ENCODE measurements at regions not wholly inside any gene's neighbourhood (a gene's known extent, or its start where the extent isn't known, plus 50 kb on each side); places are given as distances from the start of the nearest gene placed in this dataset.
"Not testable (repeated sequence)": the region's sequence is repeated elsewhere in the genome, so short reads cannot be mapped to it uniquely, and the experiment has no call there.

GRCh38 chr7:156524818-156525597 is 115.6 kb upstream of the RNF32 start:
- no peak for DNase-seq (ENCODE audit: low read depth)
- TF ChIP-seq CTCF (IDR thresholded peaks at IDR 0.05; ENCODE audit: control insufficient read depth, extremely low read depth, insufficient read depth) = no peak
- H3K4me3 ChIP-seq (ENCODE audit: low read depth, low read length) = no peak overlapping the region

DNA sequence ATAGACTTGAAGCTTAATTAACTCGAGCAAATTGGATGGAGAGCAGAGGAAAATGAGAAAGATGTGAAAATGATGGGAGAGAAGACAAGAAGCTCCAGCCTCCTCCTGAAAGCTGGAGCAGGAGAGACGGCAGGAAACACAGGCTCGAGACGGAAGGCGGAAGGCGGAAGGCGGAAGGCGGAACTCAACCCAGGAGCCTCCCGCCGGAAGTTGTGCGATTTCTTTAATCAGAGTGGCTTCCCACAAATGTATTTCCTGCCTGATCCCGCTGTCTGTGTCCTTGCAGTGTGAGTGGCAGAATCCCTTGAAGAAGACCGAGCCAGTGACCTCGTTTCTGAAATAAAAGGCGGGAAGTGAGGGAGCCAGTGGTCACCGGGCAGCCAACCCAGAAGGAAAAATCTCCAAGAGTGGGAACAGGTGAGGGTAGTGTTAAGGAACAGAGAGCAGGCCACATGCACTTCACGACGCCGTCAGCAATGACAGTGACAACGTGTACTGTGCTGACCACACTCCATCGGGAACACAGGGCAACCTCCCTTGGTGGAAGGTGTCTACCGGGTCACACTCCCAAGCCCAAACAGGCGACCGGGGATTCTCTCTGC is 117.0 kb upstream of the RNF32 start:
- DNase-seq (ENCODE audit: low read depth) = no peak
- TF ChIP-seq CTCF (IDR thresholded peaks at IDR 0.05; ENCODE audit: control insufficient read depth, extremely low read depth, insufficient read depth) = no peak
- H3K4me3 ChIP-seq (ENCODE audit: low read depth, low read length) = no peak overlapping the region

- TF ChIP-seq CTCF (IDR thresholded peaks at IDR 0.05; ENCODE audit: control insufficient read depth, extremely low read depth, insufficient read depth) = no peak
- DNase-seq (ENCODE audit: low read depth) = no peak
- H3K4me3 ChIP-seq (ENCODE audit: low read depth, low read length) = no peak overlapping the region
Measured at GRCh38 chr7:156522801-156523200, 117.8 kb upstream of the RNF32 start.

DNA sequence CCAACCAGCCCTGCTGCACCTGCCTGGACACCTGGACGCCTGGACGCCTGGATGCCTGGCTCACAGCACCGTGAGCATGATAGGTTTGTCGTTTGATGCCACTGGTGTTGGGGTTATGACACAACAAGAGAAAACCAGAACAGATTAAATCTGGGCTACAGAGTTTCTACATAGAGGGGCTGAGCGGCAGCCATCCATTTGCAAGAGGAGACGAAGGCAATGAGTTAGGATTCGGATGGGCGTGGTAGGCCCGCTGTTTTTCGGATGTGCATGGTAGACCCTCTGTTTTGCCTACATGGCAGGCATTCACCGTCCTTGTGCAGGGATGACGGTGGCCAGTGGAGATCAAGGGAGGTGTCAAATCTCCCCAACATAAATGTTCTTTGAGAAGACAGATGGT is 121.5 kb upstream of the RNF32 start:
- no peak for DNase-seq (ENCODE audit: low read depth)
- no peak overlapping the region for H3K4me3 ChIP-seq (ENCODE audit: low read depth, low read length)
- no peak for TF ChIP-seq CTCF (IDR thresholded peaks at IDR 0.05; ENCODE audit: control insufficient read depth, extremely low read depth, insufficient read depth)

- no peak for DNase-seq (ENCODE audit: low read depth)
- no peak overlapping the region for H3K4me3 ChIP-seq (ENCODE audit: low read depth, low read length)
- no peak for TF ChIP-seq CTCF (IDR thresholded peaks at IDR 0.05; ENCODE audit: control insufficient read depth, extremely low read depth, insufficient read depth)
Measured at GRCh38 chr7:156518466-156518865, 122.1 kb upstream of the RNF32 start.

- H3K4me3 ChIP-seq (ENCODE audit: low read depth, low read length); DNase-seq (ENCODE audit: low read depth): not testable (repeated sequence)
Measured at GRCh38 chr7:156517858-156518257, 122.7 kb upstream of the RNF32 start.

GRCh38 chr7:156516791-156517378 is 123.7 kb upstream of the RNF32 start:
- no peak for TF ChIP-seq CTCF (IDR thresholded peaks at IDR 0.05; ENCODE audit: control insufficient read depth, extremely low read depth, insufficient read depth)
- H3K4me3 ChIP-seq (ENCODE audit: low read depth, low read length) = no peak overlapping the region
- no peak for DNase-seq (ENCODE audit: low read depth)

All from LNCaP clone FGC (cell line).